A549 (cell line): ENCODE measurements at regions not wholly inside any gene's neighbourhood (a gene's known extent, or its start where the extent isn't known, plus 50 kb on each side); places are given as distances from the start of the nearest gene placed in this dataset.

Source experiments
- BHLHE40 ChIP-seq: IDR thresholded peaks from 2 replicates; pipeline ENCODE4 v1.6.1; 2012; ENCODE audit warnings: low read depth, low read length, inconsistent platforms
- CTCF ChIP-seq: fragments of >200 bp; sonication (Bioruptor Twin); formaldehyde crosslinking; IDR thresholded peaks from 3 replicates; pipeline ENCODE4 v1.5.1; 2016
- ELK1 ChIP-seq: fragments of 150-350 bp; IDR thresholded peaks from 2 replicates; pipeline ENCODE4 v1.6.1; 2014; ENCODE audit warnings: low read depth, mild to moderate bottlenecking, low read length
- EP300 ChIP-seq, 2 experiments: fragments of >200 bp; sonication (Bioruptor Twin); formaldehyde crosslinking; IDR thresholded peaks; 2 replicates in 1 of 2; 3 replicates in 1 of 2; pipeline ENCODE4 v1.6.1; 2016 to 2017
- JUN ChIP-seq, 2 experiments: fragments of >200 bp; sonication (Bioruptor Twin); formaldehyde crosslinking; IDR thresholded peaks; 2 replicates in 1 of 2; 3 replicates in 1 of 2; pipeline ENCODE4 v1.6.1; 2016 to 2017
- MYC ChIP-seq: IDR thresholded peaks from 2 replicates; pipeline ENCODE4 v1.6.1; 2012; ENCODE audit warnings: mild to moderate bottlenecking, inconsistent platforms, low read length, improper control_type of control experiment, borderline replicate concordance
- RAD21 ChIP-seq, 2 experiments: fragments of >200 bp in 1 of 2; sonication (Bioruptor Twin) in 1 of 2; formaldehyde crosslinking in 1 of 2; IDR thresholded peaks in 1 of 2; conservative IDR thresholded peaks in 1 of 2; 2 replicates in 1 of 2; 3 replicates in 1 of 2; pipeline ENCODE4 v1.6.1; 2012 to 2018; ENCODE audit warnings: inconsistent platforms in 1 of 2
- SMC3 ChIP-seq: fragments of >200 bp; sonication (Bioruptor Twin); formaldehyde crosslinking; IDR thresholded peaks from 3 replicates; pipeline ENCODE4 v1.6.1; 2018; ENCODE audit warnings: inconsistent platforms
- TF ChIP-seq, protein P1 (sequence below): fragments of 250-450 bp; sonication (Bioruptor Pico); IDR thresholded peaks from 2 replicates; pipeline ENCODE4 v1.5.0; 2021; ENCODE audit warnings: mild to moderate bottlenecking, moderate library complexity, borderline replicate concordance

- TF ChIP-seq CTCF (no peak), RAD21 (conservative IDR thresholded peaks at IDR 0.05 in 1 of 2, IDR thresholded peaks at IDR 0.05 in 1 of 2) (no peak), MYC (no peak), BHLHE40 (no peak), JUN (IDR thresholded peaks at IDR 0.05) (no peak), SMC3 (no peak), EP300 (IDR thresholded peaks at IDR 0.05) (no peak), ELK1 (no peak)
- TF ChIP-seq, protein P1, sequence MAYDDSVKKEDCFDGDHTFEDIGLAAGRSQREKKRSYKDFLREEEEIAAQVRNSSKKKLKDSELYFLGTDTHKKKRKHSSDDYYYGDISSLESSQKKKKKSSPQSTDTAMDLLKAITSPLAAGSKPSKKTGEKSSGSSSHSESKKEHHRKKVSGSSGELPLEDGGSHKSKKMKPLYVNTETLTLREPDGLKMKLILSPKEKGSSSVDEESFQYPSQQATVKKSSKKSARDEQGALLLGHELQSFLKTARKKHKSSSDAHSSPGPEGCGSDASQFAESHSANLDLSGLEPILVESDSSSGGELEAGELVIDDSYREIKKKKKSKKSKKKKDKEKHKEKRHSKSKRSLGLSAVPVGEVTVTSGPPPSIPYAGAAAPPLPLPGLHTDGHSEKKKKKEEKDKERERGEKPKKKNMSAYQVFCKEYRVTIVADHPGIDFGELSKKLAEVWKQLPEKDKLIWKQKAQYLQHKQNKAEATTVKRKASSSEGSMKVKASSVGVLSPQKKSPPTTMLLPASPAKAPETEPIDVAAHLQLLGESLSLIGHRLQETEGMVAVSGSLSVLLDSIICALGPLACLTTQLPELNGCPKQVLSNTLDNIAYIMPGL (CRISPR knock-in tag), result no peak
Observed at GRCh38 chr6:130624046-130624445, 203.2 kb upstream of the SMLR1 start.
